ENCODE measurements at regions not wholly inside any gene's neighbourhood (a gene's known extent, or its start where the extent isn't known, plus 50 kb on each side); places are given as distances from the start of the nearest gene placed in this dataset.
A peak's percentile ranks its signal among the peaks of the same experiment; 100 is the strongest.

DNA sequence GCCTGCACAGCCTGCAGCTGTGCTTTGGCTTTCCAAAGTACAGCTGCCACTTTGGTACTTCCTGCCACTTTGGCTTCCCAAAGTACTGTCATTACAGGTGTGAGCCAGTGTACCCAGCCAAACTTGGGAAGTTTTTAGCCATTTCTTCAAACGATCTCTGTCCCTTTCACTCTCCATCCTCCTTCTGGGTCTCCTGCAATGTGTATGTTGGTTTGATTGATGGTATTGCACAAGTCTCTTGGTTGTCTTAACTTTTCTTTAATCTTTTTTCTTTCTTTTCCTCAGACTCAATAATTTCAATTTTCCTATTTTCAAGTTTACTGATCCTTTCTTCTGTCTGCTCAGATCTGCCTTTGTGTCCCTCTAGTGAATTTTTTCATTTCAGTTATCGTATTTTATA is 99.3 kb upstream of the CFAP20DC start:
- intact Hi-C loops (cut with micrococcal nuclease; ENCODE audit: unreplicated experiment), result no loop called here
- Histone ChIP-seq H3K79me2 (ENCODE audit: low read depth) (no peaks in the 10 kb centered on the region), H3K27ac (no peak overlapping the region), H3K4me3 (no peak overlapping the region), H3K9me3 (ENCODE audit: insufficient read depth, low read depth) (no peaks in the 10 kb centered on the region), H3K27me3 (ENCODE audit: insufficient read depth, low read depth) (no peaks in the 10 kb centered on the region), H2AFZ (no peak overlapping the region), H3K36me3 (ENCODE audit: low read depth) (no peaks in the 10 kb centered on the region), H3K4me2 (0 out of 2 replicates have a peak overlapping the region, but pooled peaks have one; percentile 30), H3F3A (ENCODE audit: insufficient read depth, low read depth) (no peaks in the 10 kb centered on the region), H3K4me1 (replicated peaks; ENCODE audit: insufficient read depth) (no peaks in the 10 kb centered on the region), H3K9me2 (ENCODE audit: insufficient read depth) (no peaks in the 10 kb centered on the region), H4K20me1 (ENCODE audit: insufficient read depth) (no peaks in the 10 kb centered on the region)
- ChIA-PET CTCF (no interaction called here), POLR2A (ENCODE audit: unreplicated experiment) (interaction anchor here (0.7 kb wide), 1 partner anchor 150 kb away, joined by 5 read pairs; no protein-coding TSS in a partner anchor)
- no TSS peak for BruUV-seq (replicated peaks)
- no peak for DNase-seq
- no peak for TF ChIP-seq CTCF (conservative IDR thresholded peaks at IDR 0.05)
- no peak for TF ChIP-seq EZH2 (IDR thresholded peaks at IDR 0.05; ENCODE audit: low read depth)

DNA sequence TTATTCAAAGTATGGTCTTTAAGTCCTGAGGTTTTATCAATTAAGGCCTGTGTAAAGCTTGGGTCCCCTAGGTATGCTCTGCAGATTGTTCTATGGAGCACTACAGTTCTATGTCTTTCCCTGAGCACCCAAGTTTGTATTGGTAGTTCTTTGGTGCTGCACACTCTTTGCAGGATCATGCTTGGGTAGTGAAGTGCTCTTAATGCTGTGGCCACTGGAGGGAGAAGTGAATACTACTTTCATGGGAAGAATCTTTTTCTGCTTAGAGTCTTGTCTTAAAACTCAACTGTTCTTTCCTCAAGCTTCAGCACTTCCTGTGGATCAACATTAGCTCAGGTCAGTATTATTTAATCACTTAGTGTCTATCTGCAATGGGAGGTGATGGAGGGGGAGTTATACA is 93.6 kb upstream of the CFAP20DC start:
- Histone ChIP-seq H3F3A (ENCODE audit: insufficient read depth, low read depth) (no peaks in the 10 kb centered on the region), H3K9me3 (ENCODE audit: insufficient read depth, low read depth) (no peaks in the 10 kb centered on the region), H3K4me2 (no peak overlapping the region), H3K27ac (no peak overlapping the region), H3K27me3 (ENCODE audit: insufficient read depth, low read depth) (no peaks in the 10 kb centered on the region), H3K36me3 (ENCODE audit: low read depth) (no peaks in the 10 kb centered on the region), H3K4me3 (no peak overlapping the region), H2AFZ (no peak overlapping the region), H3K9me2 (ENCODE audit: insufficient read depth) (no peaks in the 10 kb centered on the region), H3K4me1 (replicated peaks; ENCODE audit: insufficient read depth) (no peaks in the 10 kb centered on the region), H3K79me2 (ENCODE audit: low read depth) (no peaks in the 10 kb centered on the region), H4K20me1 (ENCODE audit: insufficient read depth) (no peaks in the 10 kb centered on the region)
- no TSS peak for BruUV-seq (replicated peaks)
- TF ChIP-seq EZH2 (IDR thresholded peaks at IDR 0.05; ENCODE audit: low read depth) (no peak), CTCF (conservative IDR thresholded peaks at IDR 0.05) (no peak)
- intact Hi-C loops (cut with micrococcal nuclease; ENCODE audit: unreplicated experiment), result no loop called here
- POLR2A ChIA-PET (ENCODE audit: unreplicated experiment), result no interaction called here
- DNase-seq, result no peak
- CTCF ChIA-PET, result no interaction called here

GRCh38 chr3:59142556-59142955 is 92.7 kb upstream of the CFAP20DC start:
- DNase-seq, result no peak
- Histone ChIP-seq H2AFZ (no peak overlapping the region), H3K4me1 (replicated peaks; ENCODE audit: insufficient read depth) (no peaks in the 10 kb centered on the region), H3K36me3 (ENCODE audit: low read depth) (no peaks in the 10 kb centered on the region), H3K27ac (no peak overlapping the region), H3K4me2 (no peak overlapping the region), H3K27me3 (ENCODE audit: insufficient read depth, low read depth) (no peaks in the 10 kb centered on the region), H3K9me3 (ENCODE audit: insufficient read depth, low read depth) (no peaks in the 10 kb centered on the region), H3K9me2 (ENCODE audit: insufficient read depth) (no peaks in the 10 kb centered on the region), H3K4me3 (no peak overlapping the region), H3F3A (ENCODE audit: insufficient read depth, low read depth) (no peaks in the 10 kb centered on the region), H3K79me2 (ENCODE audit: low read depth) (no peaks in the 10 kb centered on the region), H4K20me1 (ENCODE audit: insufficient read depth) (no peaks in the 10 kb centered on the region)
- no TSS peak for BruUV-seq (replicated peaks)
- intact Hi-C loops (cut with micrococcal nuclease; ENCODE audit: unreplicated experiment), result no loop called here
- ChIA-PET CTCF (no interaction called here), POLR2A (ENCODE audit: unreplicated experiment) (no interaction called here)
- no peak for TF ChIP-seq CTCF (conservative IDR thresholded peaks at IDR 0.05)
- TF ChIP-seq EZH2 (IDR thresholded peaks at IDR 0.05; ENCODE audit: low read depth), result no peak

Measured in PC-9 (cell line).